H9 (cell line): ENCODE measurements at regions not wholly inside any gene's neighbourhood (a gene's known extent, or its start where the extent isn't known, plus 50 kb on each side); places are given as distances from the start of the nearest gene placed in this dataset.

ENCODE experiments used
- DNase-seq: peaks from one replicate; pipeline ENCODE4 v3.0.0-alpha.2; 2017
- H2AFZ ChIP-seq: one replicate; pipeline ENCODE4 v1.6.1; 2013; ENCODE audit warnings: mild to moderate bottlenecking, low read length, control low read depth, moderate library complexity
- H2AK5ac ChIP-seq: 2 replicates; pipeline ENCODE4 v1.6.1; 2013; ENCODE audit warnings: low read length, control low read depth, mixed read lengths; ENCODE audit not compliant: insufficient read length
- H2BK120ac ChIP-seq: one replicate; pipeline ENCODE4 v1.6.1; 2013; ENCODE audit warnings: low read depth, mild to moderate bottlenecking, low read length, control low read depth, inconsistent platforms; ENCODE audit not compliant: poor library complexity, severe bottlenecking
- H2BK12ac ChIP-seq: 2 replicates; pipeline ENCODE4 v1.6.1; 2013; ENCODE audit warnings: low read length, control low read depth, mixed read lengths, low read depth; ENCODE audit not compliant: insufficient read length
- H2BK15ac ChIP-seq: 2 replicates; pipeline ENCODE4 v1.6.1; 2013; ENCODE audit warnings: low read depth, low read length, control low read depth
- H2BK20ac ChIP-seq: one replicate; pipeline ENCODE4 v1.6.1; 2013; ENCODE audit warnings: low read depth, mild to moderate bottlenecking, low read length, control low read depth, inconsistent platforms; ENCODE audit not compliant: poor library complexity, severe bottlenecking
- H2BK5ac ChIP-seq: 2 replicates; pipeline ENCODE4 v1.6.1; 2013; ENCODE audit warnings: low read length, control low read depth, mixed read lengths; ENCODE audit not compliant: insufficient read length
- H3K14ac ChIP-seq: 2 replicates; pipeline ENCODE4 v1.6.1; 2013; ENCODE audit warnings: low read length, control low read depth; ENCODE audit not compliant: insufficient read depth
- H3K18ac ChIP-seq: 2 replicates; pipeline ENCODE4 v1.6.1; 2013; ENCODE audit warnings: low read depth, mild to moderate bottlenecking, mixed read lengths, low read length, control low read depth; ENCODE audit not compliant: insufficient read length
- H3K23ac ChIP-seq: 2 replicates; pipeline ENCODE4 v1.6.1; 2013; ENCODE audit warnings: low read length, control low read depth, mixed read lengths, low read depth; ENCODE audit not compliant: insufficient read length
- H3K23me2 ChIP-seq: 2 replicates; pipeline ENCODE4 v1.6.1; 2013; ENCODE audit warnings: low read depth, mild to moderate bottlenecking, mixed read lengths, low read length, control low read depth; ENCODE audit not compliant: insufficient read length, poor library complexity, severe bottlenecking
- H3K27ac ChIP-seq: 2 replicates; pipeline ENCODE4 v1.5.1; 2013; ENCODE audit warnings: low read length, control low read depth, mixed read lengths, low read depth; ENCODE audit not compliant: insufficient read length
- H3K27me3 ChIP-seq: 2 replicates; pipeline ENCODE4 v1.6.1; 2013; ENCODE audit warnings: low read length, control low read depth, inconsistent platforms; ENCODE audit not compliant: insufficient read depth
- H3K4ac ChIP-seq: 2 replicates; pipeline ENCODE4 v1.6.1; 2013; ENCODE audit warnings: low read depth, mild to moderate bottlenecking, control low read depth, inconsistent platforms, low read length, moderate library complexity
- H3K4me1 ChIP-seq: 2 replicates; pipeline ENCODE4 v1.6.1; 2013; ENCODE audit warnings: low read length, control low read depth, inconsistent platforms; ENCODE audit not compliant: insufficient read depth
- H3K4me2 ChIP-seq: 2 replicates; pipeline ENCODE4 v1.6.1; 2013; ENCODE audit warnings: low read length, control low read depth, mixed read lengths; ENCODE audit not compliant: insufficient read length, insufficient read depth
- H3K56ac ChIP-seq: 2 replicates; pipeline ENCODE4 v1.6.1; 2013; ENCODE audit warnings: low read depth, mild to moderate bottlenecking, mixed read lengths, low read length, control low read depth; ENCODE audit not compliant: insufficient read length
- H3K79me1 ChIP-seq: 2 replicates; pipeline ENCODE4 v1.6.1; 2013; ENCODE audit warnings: low read depth, mild to moderate bottlenecking, moderate library complexity, low read length, control low read depth, inconsistent platforms; ENCODE audit not compliant: insufficient read depth, poor library complexity, severe bottlenecking
- H3K79me2 ChIP-seq: 2 replicates; pipeline ENCODE4 v1.6.1; 2013; ENCODE audit warnings: low read length, control low read depth, inconsistent platforms; ENCODE audit not compliant: insufficient read depth
- H3K9ac ChIP-seq: 2 replicates; pipeline ENCODE4 v1.6.1; 2013; ENCODE audit warnings: low read length, control low read depth, mixed read lengths; ENCODE audit not compliant: insufficient read length; ENCODE audit errors: extremely low read depth
- H3K9me3 ChIP-seq: one replicate; pipeline ENCODE4 v1.6.1; 2013; ENCODE audit warnings: low read depth, low read length, inconsistent platforms; ENCODE audit not compliant: control insufficient read depth
- H3T11ph ChIP-seq: one replicate; pipeline ENCODE4 v1.6.1; 2013; ENCODE audit warnings: mild to moderate bottlenecking, low read length, control low read depth, inconsistent platforms
- H4K20me1 ChIP-seq: one replicate; pipeline ENCODE4 v1.6.1; 2013; ENCODE audit not compliant: control insufficient read depth, insufficient read length, insufficient read depth
- H4K5ac ChIP-seq: 2 replicates; pipeline ENCODE4 v1.6.1; 2013; ENCODE audit warnings: low read depth, mild to moderate bottlenecking, mixed read lengths, low read length, control low read depth; ENCODE audit not compliant: insufficient read length
- H4K8ac ChIP-seq: replicated peaks from 2 replicates; pipeline ENCODE4 v1.6.1; 2013; ENCODE audit warnings: low read length, control low read depth, mixed read lengths, low read depth; ENCODE audit not compliant: insufficient read length
- H4K91ac ChIP-seq: 2 replicates; pipeline ENCODE4 v1.6.1; 2013; ENCODE audit warnings: low read depth, mild to moderate bottlenecking, moderate library complexity, mixed read lengths, low read length, control low read depth; ENCODE audit not compliant: insufficient read length
- H3K27ac Mint-ChIP-seq, 3 experiments: 2 replicates in 2 of 3; 3 replicates in 1 of 3; pipeline ENCODE4 v1.8.0; 2020 to 2021; ENCODE audit warnings: mixed read lengths in 3 of 3, mild to moderate bottlenecking in 1 of 3, moderate library complexity in 1 of 3
- H3K27me3 Mint-ChIP-seq: 2 replicates; pipeline ENCODE4 v1.8.0; 2021; ENCODE audit warnings: low read depth, mild to moderate bottlenecking, moderate library complexity, mixed read lengths
- H3K36me3 Mint-ChIP-seq, 3 experiments: 2 replicates in 2 of 3; 3 replicates in 1 of 3; pipeline ENCODE4 v1.8.0; 2020 to 2021; ENCODE audit warnings: low read depth in 3 of 3, mixed read lengths in 3 of 3; ENCODE audit not compliant: insufficient read depth in 1 of 3
- H3K4me1 Mint-ChIP-seq, 2 experiments: 2 replicates each; pipeline ENCODE4 v1.8.0; 2020; ENCODE audit warnings: mixed read lengths in 2 of 2
- H3K4me3 Mint-ChIP-seq, 2 experiments: 2 replicates in 1 of 2; 3 replicates in 1 of 2; pipeline ENCODE4 v1.8.0; 2020 to 2021; ENCODE audit warnings: mild to moderate bottlenecking in 2 of 2, mixed read lengths in 2 of 2, moderate library complexity in 1 of 2
- H3K9me3 Mint-ChIP-seq, 2 experiments: 2 replicates in 1 of 2; 3 replicates in 1 of 2; pipeline ENCODE4 v1.8.0; 2020; ENCODE audit warnings: mild to moderate bottlenecking in 2 of 2, mixed read lengths in 2 of 2, moderate library complexity in 1 of 2
- CTCF ChIP-seq: fragments of 200-600 bp; sonication (generic); conservative IDR thresholded peaks from 3 replicates; pipeline ENCODE4 v1.8.0; 2021; ENCODE audit warnings: antibody characterized with exemption, mild to moderate bottlenecking
- WGBS: extraction: QIAGEN DNeasy Blood & Tissue Kit; methylation state at CpG from one replicate; pipeline ENCODE4 v1.1.7; 2013; ENCODE audit warnings: missing lambda C conversion rate, low lambda C conversion rate, mixed read lengths; ENCODE audit not compliant: insufficient read length; ENCODE audit errors: extremely low coverage; 5-methylcytosine and 5-hydroxymethylcytosine counted together

GRCh38 chr1:30345491-30346130 is 377.8 kb downstream of the MATN1 start:
- no peak for TF ChIP-seq CTCF
- peaks cover 4% of the 10 kb centered on the region; the same call in 1 of the 2 replicates for H3K27me3 Mint-ChIP-seq
- no peak overlapping the region for H2AFZ ChIP-seq

More at GRCh38 chr1:30345491-30346130, 377.8 kb downstream of the MATN1 start:
- H3K27me3 ChIP-seq = no peaks in the 10 kb centered on the region
- no peak overlapping the region for H2BK120ac ChIP-seq
- no peaks in the 10 kb centered on the region for H3K23me2 ChIP-seq
- H3K27ac ChIP-seq = no peak overlapping the region
- no peaks in the 10 kb centered on the region for H3K4me1 ChIP-seq
- H2BK12ac ChIP-seq = no peak overlapping the region
- H3K4ac ChIP-seq = no peak overlapping the region
- H3K4me3 Mint-ChIP-seq = no peak overlapping the region
- H3K9me3 ChIP-seq = no peaks in the 10 kb centered on the region
- H3K23ac ChIP-seq = no peak overlapping the region
- no peak overlapping the region for H3K14ac ChIP-seq
- H3T11ph ChIP-seq = no peak overlapping the region
- H3K9me3 Mint-ChIP-seq = peaks cover 14 to 18% of the 10 kb centered on the region in 2 experiments
- H3K4me2 ChIP-seq = no peak overlapping the region
- H2BK15ac ChIP-seq = no peak overlapping the region
- no CpG with 5 or more reads among the region's 4 CpGs for WGBS
- H2AK5ac ChIP-seq = no peak overlapping the region
- no peak overlapping the region for H4K5ac ChIP-seq
- H4K20me1 ChIP-seq = no peaks in the 10 kb centered on the region
- H3K18ac ChIP-seq = no peak overlapping the region
- no peak overlapping the region for H2BK5ac ChIP-seq
- H3K4me1 Mint-ChIP-seq = peaks cover 14 to 15% of the 10 kb centered on the region in 2 experiments
- no peak overlapping the region for H2BK20ac ChIP-seq
- H3K79me1 ChIP-seq = no peaks in the 10 kb centered on the region
- H3K79me2 ChIP-seq = no peaks in the 10 kb centered on the region
- no peak overlapping the region for H4K8ac ChIP-seq
- DNase-seq = no peak
- no peak overlapping the region for H3K9ac ChIP-seq
- H3K27ac Mint-ChIP-seq = no peak overlapping the region
- no peak overlapping the region for H4K91ac ChIP-seq
- peaks cover 0 to 11% (median 3%) of the 10 kb centered on the region in 3 experiments; a peak in 2 of 7 replicates for H3K36me3 Mint-ChIP-seq
- H3K56ac ChIP-seq = no peak overlapping the region
